IMR-90 (cell line): ENCODE measurements at regions not wholly inside any gene's neighbourhood (a gene's known extent, or its start where the extent isn't known, plus 50 kb on each side); places are given as distances from the start of the nearest gene placed in this dataset.

ENCODE experiments used
- ATAC-seq: fragments of 200-7000 bp; cut with Tn5 transposase; 2 replicates; pipeline ENCODE4 v1.9.1; 2020; ENCODE audit warnings: low read depth, mild to moderate bottlenecking, moderate library complexity
- BruUV-seq: library from RNA; stranded (reverse); fragments of 400-500 nt; replicated peaks from 2 replicates; lab custom pipeline; 2021; lab: Mats Ljungman, UMichigan
- CTCF ChIA-PET: fragments of 300-600 bp; formaldehyde crosslinking; extraction: SDS; loops from one replicate; lab custom pipeline; 2021; ENCODE audit warnings: antibody characterized with exemption; lab: Yijun Ruan, JAX
- POLR2A ChIA-PET: fragments of 300-600 bp; sonication (Branson Sonifier 250); formaldehyde crosslinking; loops from one replicate; lab custom pipeline; 2022; ENCODE audit warnings: antibody characterized with exemption; ENCODE audit not compliant: unreplicated experiment; lab: Charles Lee
- DNase-seq: peaks from one replicate; pipeline ENCODE4 v3.0.0; 2013
- H2AFZ ChIP-seq: replicated peaks from 2 replicates; pipeline ENCODE3; 2013; ENCODE audit warnings: low read length, mild to moderate bottlenecking; ENCODE audit not compliant: poor library complexity
- H2AK5ac ChIP-seq: 2 replicates; pipeline ENCODE4 v1.6.1; 2013; ENCODE audit warnings: low read depth, low read length, inconsistent platforms
- H2AK9ac ChIP-seq: replicated peaks from 2 replicates; pipeline ENCODE3; 2013; ENCODE audit warnings: mild to moderate bottlenecking, low read depth, low read length, moderate library complexity; ENCODE audit not compliant: poor library complexity
- H2BK120ac ChIP-seq: 2 replicates; pipeline ENCODE4 v1.6.1; 2013; ENCODE audit warnings: low read depth, low read length, inconsistent platforms
- H2BK15ac ChIP-seq: 3 replicates; pipeline ENCODE4 v1.6.1; 2013; ENCODE audit warnings: low read depth, low read length, inconsistent platforms
- H2BK20ac ChIP-seq: 2 replicates; pipeline ENCODE4 v1.6.1; 2013; ENCODE audit warnings: low read depth, mild to moderate bottlenecking, inconsistent platforms, low read length, moderate library complexity
- H2BK5ac ChIP-seq: 2 replicates; pipeline ENCODE4 v1.6.1; 2013; ENCODE audit warnings: mild to moderate bottlenecking, low read depth, low read length, inconsistent platforms; ENCODE audit not compliant: poor library complexity, severe bottlenecking
- H3K14ac ChIP-seq: replicated peaks from 2 replicates; pipeline ENCODE4 v1.6.1; 2013; ENCODE audit warnings: low read depth, low read length, inconsistent platforms
- H3K18ac ChIP-seq: 2 replicates; pipeline ENCODE4 v1.6.1; 2013; ENCODE audit warnings: low read depth, low read length, control low read depth
- H3K23ac ChIP-seq: 2 replicates; pipeline ENCODE4 v1.6.1; 2013; ENCODE audit warnings: low read depth, low read length, inconsistent platforms
- H3K27ac ChIP-seq: 2 replicates; pipeline ENCODE4 v1.5.1; 2013; ENCODE audit warnings: mild to moderate bottlenecking, control low read depth, low read length; ENCODE audit not compliant: insufficient read depth
- H3K27me3 ChIP-seq: 2 replicates; pipeline ENCODE4 v1.6.1; 2013; ENCODE audit warnings: low read length; ENCODE audit not compliant: control insufficient read depth, insufficient read depth
- H3K36me3 ChIP-seq: 2 replicates; pipeline ENCODE4 v1.6.1; 2013; ENCODE audit warnings: low read length, mixed read lengths; ENCODE audit not compliant: control insufficient read depth, insufficient read depth
- H3K4ac ChIP-seq: 2 replicates; pipeline ENCODE4 v1.6.1; 2013; ENCODE audit warnings: low read depth, low read length, inconsistent platforms
- H3K4me1 ChIP-seq: 2 replicates; pipeline ENCODE4 v1.6.1; 2013; ENCODE audit warnings: low read length, mixed read lengths; ENCODE audit not compliant: control insufficient read depth, insufficient read depth
- H3K4me2 ChIP-seq: 2 replicates; pipeline ENCODE4 v1.6.1; 2013; ENCODE audit warnings: low read depth, mild to moderate bottlenecking, control low read depth, low read length, moderate library complexity
- H3K4me3 ChIP-seq: 2 replicates; pipeline ENCODE4 v1.5.1; 2013; ENCODE audit warnings: low read depth, mild to moderate bottlenecking, control low read depth, low read length, moderate library complexity; ENCODE audit not compliant: insufficient read depth
- H3K56ac ChIP-seq: 2 replicates; pipeline ENCODE4 v1.6.1; 2013; ENCODE audit warnings: low read length, inconsistent platforms; ENCODE audit not compliant: insufficient read depth; ENCODE audit errors: extremely low read depth
- H3K79me1 ChIP-seq, 2 experiments: 2 replicates each; pipeline ENCODE4 v1.6.1; 2013; ENCODE audit warnings: low read length in 2 of 2, inconsistent platforms in 1 of 2, low read depth in 1 of 2
- H3K9ac ChIP-seq: 2 replicates; pipeline ENCODE4 v1.6.1; 2013; ENCODE audit warnings: low read depth, low read length, control low read depth
- H3K9me1 ChIP-seq: 2 replicates; pipeline ENCODE4 v1.6.1; 2013; ENCODE audit warnings: low read length, inconsistent platforms; ENCODE audit not compliant: insufficient read depth
- H3K9me3 ChIP-seq: 2 replicates; pipeline ENCODE4 v1.6.1; 2013; ENCODE audit warnings: low read length; ENCODE audit not compliant: control insufficient read depth, insufficient read depth
- H4K20me1 ChIP-seq: 2 replicates; pipeline ENCODE4 v1.6.1; 2013; ENCODE audit warnings: low read length, inconsistent platforms; ENCODE audit not compliant: insufficient read depth
- H4K5ac ChIP-seq: 2 replicates; pipeline ENCODE4 v1.6.1; 2013; ENCODE audit warnings: mild to moderate bottlenecking, low read depth, low read length, control low read depth
- H4K8ac ChIP-seq, 2 experiments: 2 replicates each; pipeline ENCODE4 v1.6.1; 2013; ENCODE audit warnings: low read depth in 2 of 2, low read length in 2 of 2, control low read depth in 1 of 2, inconsistent platforms in 1 of 2
- H4K91ac ChIP-seq: 2 replicates; pipeline ENCODE4 v1.6.1; 2013; ENCODE audit warnings: low read depth, low read length, inconsistent platforms; ENCODE audit not compliant: insufficient read depth
- BHLHE40 ChIP-seq: fragments of 150-350 bp; IDR thresholded peaks from 2 replicates; pipeline ENCODE4 v1.6.1; 2016; ENCODE audit warnings: mild to moderate bottlenecking, low read depth, low read length
- CHD1 ChIP-seq: IDR thresholded peaks from 2 replicates; pipeline ENCODE4 v1.6.1; 2012; ENCODE audit warnings: low read depth, low read length, improper control_type of control experiment
- FOS ChIP-seq: fragments of 150-350 bp; IDR thresholded peaks from 2 replicates; pipeline ENCODE4 v1.6.1; 2016; ENCODE audit warnings: low read depth, low read length
- MAFK ChIP-seq: IDR thresholded peaks from 2 replicates; pipeline ENCODE4 v1.6.1; 2012; ENCODE audit warnings: low read depth, low read length, improper control_type of control experiment
- MAZ ChIP-seq: IDR thresholded peaks from 2 replicates; pipeline ENCODE4 v1.6.1; 2012; ENCODE audit warnings: low read depth, mild to moderate bottlenecking, low read length, improper control_type of control experiment, moderate library complexity, borderline replicate concordance
- POLR2A ChIP-seq: IDR thresholded peaks from 2 replicates; pipeline ENCODE4 v1.6.1; 2012; ENCODE audit warnings: mild to moderate bottlenecking, low read depth, low read length
- RAD21 ChIP-seq: IDR thresholded peaks from 2 replicates; pipeline ENCODE4 v1.6.1; 2012; ENCODE audit warnings: low read length, improper control_type of control experiment
- RCOR1 ChIP-seq: IDR thresholded peaks from 2 replicates; pipeline ENCODE4 v1.6.1; 2012; ENCODE audit warnings: mild to moderate bottlenecking, low read length, improper control_type of control experiment; ENCODE audit not compliant: insufficient replicate concordance
- RFX5 ChIP-seq: IDR thresholded peaks from 2 replicates; pipeline ENCODE4 v1.8.0; 2012; ENCODE audit warnings: low read depth, mild to moderate bottlenecking, low read length, moderate library complexity
- WGBS, 2 experiments: methylation state at CpG; one replicate each; pipeline versions ENCODE4 v1.1.5 to v1.1.7; 2013; ENCODE audit warnings: missing lambda C conversion rate in 2 of 2; ENCODE audit not compliant: insufficient read length in 1 of 2; ENCODE audit errors: extremely low coverage in 2 of 2; 5-methylcytosine and 5-hydroxymethylcytosine counted together
- dilution Hi-C: fragments of 300-500 bp; cut with HindIII; formaldehyde crosslinking; loops from one replicate; pipeline ENCODE4 v1.14.3; 2018; ENCODE audit warnings: low sequenced_read_pairs; ENCODE audit not compliant: unreplicated experiment
- in situ Hi-C: fragments of 300-500 bp; cut with MboI; formaldehyde crosslinking; loops from 3 replicates; pipeline ENCODE4 v1.14.3; 2019; ENCODE audit warnings: low sequenced_read_pairs, inconsistent platforms, mixed read lengths
- intact Hi-C: fragments of 100-400 bp; cut with micrococcal nuclease; formaldehyde crosslinking; loops from 2 replicates; pipeline ENCODE4 v1.10.0; 2022
- TF ChIP-seq, protein P1 (sequence below): fragments of 150-350 bp; IDR thresholded peaks from 2 replicates; pipeline ENCODE4 v1.6.1; 2017; ENCODE audit warnings: mild to moderate bottlenecking, antibody characterized with exemption, low read length, low read depth

DNA sequence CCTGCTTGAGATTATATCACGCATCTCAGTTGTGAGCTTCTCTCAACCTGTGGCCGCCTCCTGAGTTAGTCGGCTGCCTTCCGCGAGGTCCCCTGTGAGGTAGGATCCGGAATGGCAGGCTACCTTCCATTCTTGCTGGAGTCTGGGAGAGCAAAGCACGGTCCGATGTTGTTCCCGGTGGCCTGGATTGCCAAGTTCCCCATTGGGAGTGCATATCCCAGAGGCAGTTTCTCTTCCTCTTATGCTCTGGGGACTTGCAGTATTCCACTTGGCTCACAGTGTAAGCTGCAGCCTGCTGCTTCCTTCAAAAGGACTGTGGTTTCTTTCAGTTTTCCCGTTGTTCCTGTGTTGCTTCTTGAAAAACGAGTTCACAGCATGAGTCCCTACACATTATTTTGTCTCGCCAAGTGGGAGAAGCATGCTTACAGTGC is 225.4 kb upstream of the ZWINT start:
- ChIA-PET POLR2A (no interaction called here), CTCF (no interaction called here)
- TF ChIP-seq MAZ: no peak
- no peak for TF ChIP-seq MAFK
- no peak for TF ChIP-seq FOS
- TF ChIP-seq RCOR1: no peak
- no peak for TF ChIP-seq POLR2A
- TF ChIP-seq RAD21: no peak
- TF ChIP-seq BHLHE40: no peak
- TF ChIP-seq RFX5: no peak
- TF ChIP-seq, protein P1, sequence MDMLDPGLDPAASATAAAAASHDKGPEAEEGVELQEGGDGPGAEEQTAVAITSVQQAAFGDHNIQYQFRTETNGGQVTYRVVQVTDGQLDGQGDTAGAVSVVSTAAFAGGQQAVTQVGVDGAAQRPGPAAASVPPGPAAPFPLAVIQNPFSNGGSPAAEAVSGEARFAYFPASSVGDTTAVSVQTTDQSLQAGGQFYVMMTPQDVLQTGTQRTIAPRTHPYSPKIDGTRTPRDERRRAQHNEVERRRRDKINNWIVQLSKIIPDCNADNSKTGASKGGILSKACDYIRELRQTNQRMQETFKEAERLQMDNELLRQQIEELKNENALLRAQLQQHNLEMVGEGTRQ: no peak
- no peak for TF ChIP-seq CHD1
- Histone ChIP-seq H3K4me1 (no peaks in the 10 kb centered on the region), H2BK15ac (no peak overlapping the region), H3K79me1 (no peaks in the 10 kb centered on the region), H3K23ac (no peak overlapping the region), H3K27ac (no peak overlapping the region), H3K9me1 (no peaks in the 10 kb centered on the region), H3K56ac (no peak overlapping the region), H4K20me1 (no peaks in the 10 kb centered on the region), H3K4me2 (no peak overlapping the region), H2BK5ac (no peak overlapping the region), H2AFZ (no peak overlapping the region), H2AK9ac (no peak overlapping the region), H4K8ac (no peak overlapping the region), H2BK120ac (no peak overlapping the region), H3K4ac (no peak overlapping the region), H3K9me3 (peaks cover 8% of the 10 kb centered on the region; the same call in 1 of the 2 replicates), H3K14ac (no peak overlapping the region), H2BK20ac (no peak overlapping the region), H3K27me3 (no peaks in the 10 kb centered on the region), H3K18ac (no peak overlapping the region), H4K5ac (no peak overlapping the region), H4K91ac (no peak overlapping the region), H3K9ac (no peak overlapping the region), H3K36me3 (no peaks in the 10 kb centered on the region), H3K4me3 (no peak overlapping the region), H2AK5ac (no peak overlapping the region)
- ATAC-seq: no peak
- dilution Hi-C loops: no loop called here
- DNase-seq: no peak
- WGBS, 2 experiments: 64% methylated on average over 5 of the region's 12 CpGs; no CpG with 5 or more reads in 1 of the 2 experiments
- in situ Hi-C loops: no loop called here
- no TSS peak for BruUV-seq
- intact Hi-C loops: no loop called here
